Neural progenitor cell (in vitro differentiated cells): ENCODE measurements at regions not wholly inside any gene's neighbourhood (a gene's known extent, or its start where the extent isn't known, plus 50 kb on each side); places are given as distances from the start of the nearest gene placed in this dataset.

Source experiments
- DNase-seq: peaks from one replicate; pipeline ENCODE4 v3.0.0-alpha.2; 2016; ENCODE audit warnings: low spot score
- H2AFZ ChIP-seq: fragments of 200-600 bp; sonication (generic); replicated peaks from 2 replicates; pipeline ENCODE4 v1.6.1; 2016; ENCODE audit warnings: antibody characterized with exemption
- H3F3A ChIP-seq: fragments of 200-600 bp; sonication (generic); 2 replicates; pipeline ENCODE4 v1.6.1; 2016; ENCODE audit warnings: antibody characterized with exemption, low read depth
- H3K27ac ChIP-seq: fragments of 200-600 bp; sonication (generic); 2 replicates; pipeline ENCODE4 v1.5.1; 2016; ENCODE audit warnings: mild to moderate bottlenecking
- H3K27me3 ChIP-seq: fragments of 200-600 bp; sonication (generic); 2 replicates; pipeline ENCODE4 v1.6.1; 2016; ENCODE audit warnings: mild to moderate bottlenecking, moderate library complexity
- H3K36me3 ChIP-seq: fragments of 200-600 bp; sonication (generic); 2 replicates; pipeline ENCODE4 v1.5.1; 2016
- H3K4me1 ChIP-seq: fragments of 200-600 bp; sonication (generic); 2 replicates; pipeline ENCODE4 v1.6.1; 2016; ENCODE audit warnings: mixed run types
- H3K4me2 ChIP-seq: fragments of 200-600 bp; sonication (generic); 2 replicates; pipeline ENCODE4 v1.6.1; 2016
- H3K4me3 ChIP-seq: fragments of 200-600 bp; sonication (generic); 2 replicates; pipeline ENCODE4 v1.5.1; 2016
- H3K79me2 ChIP-seq: fragments of 200-600 bp; sonication (generic); 2 replicates; pipeline ENCODE4 v1.6.1; 2016; ENCODE audit warnings: low read depth
- H3K9ac ChIP-seq: fragments of 200-600 bp; sonication (generic); 2 replicates; pipeline ENCODE4 v1.6.1; 2016
- H3K9me3 ChIP-seq: fragments of 200-600 bp; sonication (generic); 2 replicates; pipeline ENCODE4 v1.5.1; 2016; ENCODE audit warnings: low read depth
- H4K20me1 ChIP-seq: fragments of 200-600 bp; sonication (generic); 2 replicates; pipeline ENCODE4 v1.6.1; 2016; ENCODE audit warnings: low read depth
- H3K27ac Mint-ChIP-seq: 3 replicates; pipeline ENCODE4 v1.8.0; 2021; ENCODE audit warnings: mixed read lengths
- H3K27me3 Mint-ChIP-seq: 2 replicates; pipeline ENCODE4 v1.8.0; 2022; ENCODE audit warnings: low read depth, mild to moderate bottlenecking, inconsistent platforms, moderate library complexity, mixed read lengths; ENCODE audit not compliant: insufficient read depth
- H3K36me3 Mint-ChIP-seq: 3 replicates; pipeline ENCODE4 v1.8.0; 2021; ENCODE audit warnings: mixed read lengths
- H3K4me1 Mint-ChIP-seq: 3 replicates; pipeline ENCODE4 v1.8.0; 2021; ENCODE audit warnings: mixed read lengths
- H3K4me3 Mint-ChIP-seq: 3 replicates; pipeline ENCODE4 v1.8.0; 2021; ENCODE audit warnings: mild to moderate bottlenecking, moderate library complexity, mixed read lengths
- H3K9me3 Mint-ChIP-seq: 3 replicates; pipeline ENCODE4 v1.8.0; 2020; ENCODE audit warnings: mixed read lengths
- EZH2 ChIP-seq: fragments of 200-600 bp; sonication (generic); IDR thresholded peaks from 2 replicates; pipeline ENCODE4 v1.6.1; 2017; ENCODE audit warnings: antibody characterized with exemption, mild to moderate bottlenecking, moderate library complexity
- EZH2phosphoT487 ChIP-seq: fragments of 200-600 bp; sonication (generic); IDR thresholded peaks from 2 replicates; pipeline ENCODE4 v1.6.1; 2017; ENCODE audit warnings: antibody characterized with exemption
- TF ChIP-seq, protein P1 (sequence below): fragments of 200-600 bp; sonication (generic); IDR thresholded peaks from 2 replicates; pipeline ENCODE4 v1.5.1; 2017; ENCODE audit warnings: antibody characterized with exemption, mild to moderate bottlenecking

GRCh38 chr3:179506792-179507191 lies 55.5 kb upstream of the GNB4 start:
- Mint-ChIP-seq H3K9me3 (no peaks in the 10 kb centered on the region), H3K27ac (no peak overlapping the region), H3K4me1 (no peaks in the 10 kb centered on the region), H3K27me3 (peaks cover 7% of the 10 kb centered on the region), H3K36me3 (no peaks in the 10 kb centered on the region), H3K4me3 (no peak overlapping the region)
- no peaks in the 10 kb centered on the region for H3K9me3 ChIP-seq
- no peaks in the 10 kb centered on the region for H4K20me1 ChIP-seq
- no peak overlapping the region for H3K9ac ChIP-seq
- TF ChIP-seq, protein P1, sequence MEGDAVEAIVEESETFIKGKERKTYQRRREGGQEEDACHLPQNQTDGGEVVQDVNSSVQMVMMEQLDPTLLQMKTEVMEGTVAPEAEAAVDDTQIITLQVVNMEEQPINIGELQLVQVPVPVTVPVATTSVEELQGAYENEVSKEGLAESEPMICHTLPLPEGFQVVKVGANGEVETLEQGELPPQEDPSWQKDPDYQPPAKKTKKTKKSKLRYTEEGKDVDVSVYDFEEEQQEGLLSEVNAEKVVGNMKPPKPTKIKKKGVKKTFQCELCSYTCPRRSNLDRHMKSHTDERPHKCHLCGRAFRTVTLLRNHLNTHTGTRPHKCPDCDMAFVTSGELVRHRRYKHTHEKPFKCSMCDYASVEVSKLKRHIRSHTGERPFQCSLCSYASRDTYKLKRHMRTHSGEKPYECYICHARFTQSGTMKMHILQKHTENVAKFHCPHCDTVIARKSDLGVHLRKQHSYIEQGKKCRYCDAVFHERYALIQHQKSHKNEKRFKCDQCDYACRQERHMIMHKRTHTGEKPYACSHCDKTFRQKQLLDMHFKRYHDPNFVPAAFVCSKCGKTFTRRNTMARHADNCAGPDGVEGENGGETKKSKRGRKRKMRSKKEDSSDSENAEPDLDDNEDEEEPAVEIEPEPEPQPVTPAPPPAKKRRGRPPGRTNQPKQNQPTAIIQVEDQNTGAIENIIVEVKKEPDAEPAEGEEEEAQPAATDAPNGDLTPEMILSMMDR: no peak
- no peak for TF ChIP-seq EZH2phosphoT487
- TF ChIP-seq EZH2: no peak
- no peaks in the 10 kb centered on the region for H3F3A ChIP-seq
- no peak overlapping the region for H3K4me3 ChIP-seq
- H3K4me2 ChIP-seq: no peak overlapping the region
- DNase-seq: no peak
- no peaks in the 10 kb centered on the region for H3K36me3 ChIP-seq
- H3K27me3 ChIP-seq: no peaks in the 10 kb centered on the region
- no peak overlapping the region for H2AFZ ChIP-seq
- H3K27ac ChIP-seq: no peak overlapping the region
- H3K79me2 ChIP-seq: no peaks in the 10 kb centered on the region
- H3K4me1 ChIP-seq: no peaks in the 10 kb centered on the region

- Histone ChIP-seq H3K4me2 (no peak overlapping the region), H3K79me2 (no peaks in the 10 kb centered on the region), H3K9ac (no peak overlapping the region), H3K9me3 (no peaks in the 10 kb centered on the region), H3K36me3 (no peaks in the 10 kb centered on the region), H3K4me1 (peaks cover 3% of the 10 kb centered on the region), H3K4me3 (no peak overlapping the region), H4K20me1 (no peaks in the 10 kb centered on the region), H3K27me3 (no peaks in the 10 kb centered on the region), H2AFZ (no peak overlapping the region), H3F3A (no peaks in the 10 kb centered on the region), H3K27ac (no peak overlapping the region)
- no peaks in the 10 kb centered on the region for H3K4me1 Mint-ChIP-seq
- H3K36me3 Mint-ChIP-seq: no peaks in the 10 kb centered on the region
- H3K4me3 Mint-ChIP-seq: no peak overlapping the region
- DNase-seq: no peak
- H3K27ac Mint-ChIP-seq: no peak overlapping the region
- H3K27me3 Mint-ChIP-seq: peaks cover 2% of the 10 kb centered on the region
- no peak for TF ChIP-seq EZH2phosphoT487
- TF ChIP-seq, protein P1: no peak
- TF ChIP-seq EZH2: no peak
- no peaks in the 10 kb centered on the region for H3K9me3 Mint-ChIP-seq
Measured at GRCh38 chr3:179509701-179510100, 53.0 kb upstream of the ACTL6A start.

DNA sequence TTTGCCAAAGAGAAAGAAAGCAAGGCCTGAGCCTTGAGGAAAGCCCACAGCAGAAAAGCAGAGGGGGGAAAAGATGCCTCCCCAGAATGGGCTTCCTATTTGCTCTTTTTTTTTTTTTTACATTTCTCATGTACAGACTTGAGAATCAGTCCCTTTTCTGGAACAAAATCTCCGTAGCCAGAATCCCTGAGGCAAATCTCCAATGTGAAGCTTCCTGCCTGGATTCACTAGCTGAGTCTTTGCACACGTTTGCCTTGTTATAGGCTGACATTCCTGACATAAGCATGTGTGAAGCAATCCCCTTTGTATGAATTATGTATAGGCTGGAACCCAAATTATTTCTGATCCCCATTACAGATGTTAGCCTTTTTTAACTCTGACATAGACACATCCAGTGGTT lies 52.2 kb upstream of the ACTL6A start:
- Histone ChIP-seq H3K27ac (no peak overlapping the region), H3K27me3 (no peaks in the 10 kb centered on the region)

More for the DNA sequence above, 52.2 kb upstream of the ACTL6A start:
- no peaks in the 10 kb centered on the region for H3F3A ChIP-seq
- no peaks in the 10 kb centered on the region for H3K79me2 ChIP-seq
- H3K4me3 Mint-ChIP-seq: no peak overlapping the region
- TF ChIP-seq, protein P1: no peak
- TF ChIP-seq EZH2 (no peak), EZH2phosphoT487 (no peak)
- H3K4me1 Mint-ChIP-seq: no peaks in the 10 kb centered on the region
- H3K36me3 ChIP-seq: no peaks in the 10 kb centered on the region
- no peak overlapping the region for H3K27ac Mint-ChIP-seq
- no peak overlapping the region for H3K4me2 ChIP-seq
- no peak overlapping the region for H2AFZ ChIP-seq
- no peaks in the 10 kb centered on the region for H4K20me1 ChIP-seq
- no peaks in the 10 kb centered on the region for H3K9me3 ChIP-seq
- H3K4me1 ChIP-seq: peaks cover 3% of the 10 kb centered on the region
- no peak overlapping the region for H3K9ac ChIP-seq
- no peak overlapping the region for H3K4me3 ChIP-seq
- no peak for DNase-seq
- no peaks in the 10 kb centered on the region for H3K36me3 Mint-ChIP-seq
- H3K9me3 Mint-ChIP-seq: no peaks in the 10 kb centered on the region
- no peaks in the 10 kb centered on the region for H3K27me3 Mint-ChIP-seq
